Heart left ventricle (tissue), 16 donors: ENCODE measurements at regions not wholly inside any gene's neighbourhood (a gene's known extent, or its start where the extent isn't known, plus 50 kb on each side); places are given as distances from the start of the nearest gene placed in this dataset.

Experiments
- ATAC-seq, 4 donors: fragments of 200-7000 bp; cut with Tn5 transposase; one replicate each; pipeline ENCODE4 v1.9.1; 2020 to 2022; ENCODE audit warnings: moderate library complexity in 4 of 4, mild to moderate bottlenecking in 3 of 4, moderate number of reproducible peaks in 1 of 4
- DNase-seq, 5 donors: peaks; one replicate each; pipeline ENCODE4 v3.0.0-alpha.2; 2020
- H3K27ac ChIP-seq, 12 donors: fragments of 200-600 bp; sonication (generic) in 4 of 12; one replicate each; pipeline versions ENCODE4 v1.5.0 to v1.8.0; 2016 to 2022; ENCODE audit warnings: mild to moderate bottlenecking in 2 of 12
- H3K27me3 ChIP-seq, 9 donors: fragments of 200-600 bp; sonication (generic) in 2 of 9; one replicate each; pipeline versions ENCODE4 v1.5.1 to v1.8.0; 2016 to 2022; ENCODE audit warnings: mild to moderate bottlenecking in 3 of 9
- H3K36me3 ChIP-seq, 9 donors: fragments of 200-600 bp; sonication (generic) in 2 of 9; one replicate each; pipeline versions ENCODE4 v1.5.0 to v1.8.0; 2018 to 2022; ENCODE audit warnings: mild to moderate bottlenecking in 2 of 9
- H3K4me1 ChIP-seq, 12 donors: fragments of 200-600 bp; sonication (generic) in 4 of 12; one replicate each; pipeline versions ENCODE4 v1.5.0 to v1.8.0; 2016 to 2022; ENCODE audit warnings: mild to moderate bottlenecking in 3 of 12
- H3K4me3 ChIP-seq, 12 donors: fragments of 200-600 bp; sonication (generic) in 4 of 12; one replicate each; pipeline versions ENCODE4 v1.5.0 to v1.8.0; 2017 to 2022; ENCODE audit warnings: mild to moderate bottlenecking in 9 of 12, moderate library complexity in 4 of 12
- H3K9me3 ChIP-seq, 12 donors: fragments of 200-600 bp; sonication (generic) in 4 of 12; one replicate each; pipeline versions ENCODE4 v1.5.0 to v1.8.0; 2016 to 2022; ENCODE audit warnings: mild to moderate bottlenecking in 1 of 12
- CTCF ChIP-seq, 12 donors: fragments of 200-600 bp; sonication (generic) in 4 of 12; IDR thresholded peaks; one replicate each; pipeline versions ENCODE4 v1.5.0 to v1.8.0; 2018 to 2022; ENCODE audit warnings: antibody characterized with exemption in 12 of 12, mild to moderate bottlenecking in 5 of 12
- POLR2A ChIP-seq, 2 donors: fragments of 450-650 bp; IDR thresholded peaks; one replicate each; pipeline ENCODE4 v1.6.1; 2017; ENCODE audit warnings: antibody characterized with exemption in 2 of 2, mild to moderate bottlenecking in 2 of 2, moderate library complexity in 2 of 2
- WGBS, 4 donors: extraction: QIAGEN DNeasy Blood & Tissue Kit in 2 of 4; methylation state at CpG; one replicate each; pipeline versions ENCODE4 v1.1.5 to v1.1.7; 2013 to 2018; 5-methylcytosine and 5-hydroxymethylcytosine counted together
- intact Hi-C, 10 donors: fragments of 100-400 bp; cut with DNase I; formaldehyde crosslinking; loops; one replicate each; pipeline versions ENCODE4 v1.11.1 to v1.14.2; 2022
- donor health status: ischemic (EF 13 %, LVEDD 7.1; RV severe dilation, severe dysfunction).
- donor health status: healthy with polysubstance abuse.
- donor health status: DM: no; HTN: yes; CAD: no.
- donor health status: DM: no; HTN: no; CAD: no.
- donor health status: ischemic (EF 25% LVEDD 6.9; RV normal size, moderate dysfunction).
- donor health status: ischemic (EF 25% LVEDD 5.7; RV mildly dilated, moderate dysfunction).
- donor health status: healthy.
- donor health status: DM: yes; HTN: yes; CAD: no.
- donor health status: ischemic (EF 35%, LVEDD 5.7; RV mildly dilated, moderate dysfunction).
- donor health status: nonischemic (EF 11% LVEDD 7.7; RV severe dilation, severe dysfunction).
- donor health status: DM: yes; HTN: yes; CAD: no.
- donor health status: PGD.
- donor health status: ischemic (EF 29% LVEDD 5.4; RV normal size, mild dysfunction).
- donor health status: nonischemic (EF 23%, LVEDD 6.1; RV moderate dilation, normal function).

- intact Hi-C loops, result no loop called here
- H3K27ac ChIP-seq, result no peak overlapping the region
- H3K9me3 ChIP-seq, result peaks cover 0 to 21% (median 3%) of the 10 kb centered on the region in 12 donors
- ATAC-seq, result no peak
- TF ChIP-seq POLR2A (IDR thresholded peaks at IDR 0.05) (no peak), CTCF (IDR thresholded peaks at IDR 0.05) (no peak)
- WGBS, 4 donors, result 68 to 81% (median 72%) methylated on average over 6 of the region's 6 CpGs
- H3K4me1 ChIP-seq, result peaks cover 4 to 28% (median 17%) of the 10 kb centered on the region in 12 donors
- no peak for DNase-seq
- no peak overlapping the region for H3K4me3 ChIP-seq
- H3K27me3 ChIP-seq, result no peaks in the 10 kb centered on the region
- H3K36me3 ChIP-seq, result no peaks in the 10 kb centered on the region
Observed at GRCh38 chr11:45017329-45017728, 66.6 kb upstream of the TP53I11 start.

DNA sequence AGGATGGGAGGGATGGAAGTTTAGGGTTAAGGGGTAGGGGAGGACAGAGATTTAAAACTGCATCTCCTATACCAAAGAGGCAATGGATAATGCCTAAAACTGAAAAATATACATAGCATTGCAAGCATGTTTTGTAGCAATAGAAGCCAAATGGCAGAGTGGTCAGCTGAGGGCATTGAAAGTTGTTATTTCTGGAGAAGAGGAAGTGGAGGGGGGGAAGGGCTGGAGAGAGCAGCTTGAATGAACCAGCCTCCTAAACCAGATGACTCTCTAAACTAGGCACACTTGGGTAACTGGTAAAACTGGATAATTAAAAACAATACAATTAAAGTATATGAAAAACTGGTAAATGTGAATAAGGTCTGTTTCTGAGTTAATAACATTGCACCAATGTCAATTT lies 70.3 kb upstream of the TP53I11 start:
- peak overlapping the region in 8 of 12 donors; percentile 22 to 67 (median 46) for H3K27ac ChIP-seq
- intact Hi-C loops, result loop anchor here in 3 of 10 donors (5.0 kb wide), 2 partner anchors 69 to 74 kb away; partner anchors contain the start of gene TP53I11 (in 2 of the 3)
- DNase-seq (peak in 2 of 5 donors; percentile 33 to 45), ATAC-seq (peak in 1 of 4 donors; percentile 33)
- H3K4me1 ChIP-seq, result peaks cover 4 to 52% (median 27%) of the 10 kb centered on the region in 12 donors
- no peaks in the 10 kb centered on the region for H3K27me3 ChIP-seq
- peaks cover 0 to under 1% (median 0%) of the 10 kb centered on the region in 12 donors for H3K9me3 ChIP-seq
- no peak for TF ChIP-seq CTCF (IDR thresholded peaks at IDR 0.05)
- no peak for TF ChIP-seq POLR2A (IDR thresholded peaks at IDR 0.05)
- H3K36me3 ChIP-seq, result no peaks in the 10 kb centered on the region
- no peak overlapping the region for H3K4me3 ChIP-seq

DNA sequence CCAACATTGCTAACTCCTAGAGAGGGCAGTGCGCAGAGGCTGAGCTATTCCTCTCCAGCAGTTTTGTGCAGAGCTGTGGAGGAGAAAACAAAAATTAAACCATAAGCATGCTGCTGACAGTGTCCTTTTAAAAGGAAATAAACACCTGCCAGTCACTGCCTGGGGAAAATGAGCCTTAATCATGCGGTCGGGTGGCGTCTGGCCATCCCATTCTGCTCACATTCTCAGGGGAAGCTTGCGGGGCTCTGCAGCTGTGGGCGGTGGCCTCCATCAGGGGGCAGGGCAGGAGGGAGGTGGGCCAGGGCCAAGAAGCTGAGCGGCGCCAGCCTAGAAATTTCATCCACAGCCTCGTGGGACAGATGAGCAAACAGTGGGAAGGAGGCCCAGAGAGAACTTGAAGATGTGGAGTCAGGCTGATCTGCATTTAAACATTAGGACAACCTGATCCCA lies 71.0 kb upstream of the TP53I11 start:
- intact Hi-C loops, result loop anchor here in 3 of 10 donors (5.0 kb wide), 2 partner anchors 69 to 74 kb away; partner anchors contain the start of gene TP53I11 (in 2 of the 3)
- Histone ChIP-seq H3K9me3 (no peaks in the 10 kb centered on the region), H3K27ac (peak overlapping the region in 10 of 12 donors; percentile 7 to 67 (median 46)), H3K27me3 (no peaks in the 10 kb centered on the region), H3K4me3 (no peak overlapping the region), H3K36me3 (no peaks in the 10 kb centered on the region), H3K4me1 (peaks cover 10 to 59% (median 33%) of the 10 kb centered on the region in 12 donors)
- no peak for TF ChIP-seq POLR2A (IDR thresholded peaks at IDR 0.05)
- peak in 6 of 12 donors; percentile 11 to 36 (median 23) for TF ChIP-seq CTCF (IDR thresholded peaks at IDR 0.05)
- DNase-seq, result peak; percentile 79 to 89 (median 82)
- ATAC-seq, result peak; percentile 58 to 89 (median 72)
- WGBS, 4 donors, result 31 to 55% (median 37%) methylated on average over 7 to 9 of the region's 9 CpGs

GRCh38 chr11:45022294-45023064 lies 71.8 kb upstream of the TP53I11 start:
- no peaks in the 10 kb centered on the region for H3K36me3 ChIP-seq
- peaks cover 10 to 63% (median 37%) of the 10 kb centered on the region in 12 donors for H3K4me1 ChIP-seq
- H3K27me3 ChIP-seq, result no peaks in the 10 kb centered on the region
- intact Hi-C loops, result loop anchor here in 3 of 10 donors (5.0 kb wide), 2 partner anchors 70 to 75 kb away; partner anchors contain the start of gene TP53I11 (in 2 of the 3)
- no peak overlapping the region for H3K4me3 ChIP-seq
- peak in 2 of 4 donors; percentile 15 to 18 for ATAC-seq
- WGBS, 4 donors, result 74 to 77% (median 76%) methylated on average over 9 of the region's 9 CpGs
- TF ChIP-seq POLR2A (IDR thresholded peaks at IDR 0.05), result no peak
- H3K9me3 ChIP-seq, result no peaks in the 10 kb centered on the region
- peak overlapping the region in 10 of 12 donors; percentile 3 to 67 (median 46) for H3K27ac ChIP-seq
- DNase-seq, result no peak
